HEK293 (cell line): ENCODE measurements at regions not wholly inside any gene's neighbourhood (a gene's known extent, or its start where the extent isn't known, plus 50 kb on each side); places are given as distances from the start of the nearest gene placed in this dataset.

ENCODE experiments used
- BCL11A ChIP-seq: fragments of 450-650 bp; formaldehyde crosslinking; IDR thresholded peaks from 2 replicates; pipeline ENCODE4 v1.5.1; 2016; ENCODE audit warnings: low read depth, missing biosample characterization, missing genetic modification characterization
- CTCF ChIP-seq: fragments of 450-650 bp; formaldehyde crosslinking; IDR thresholded peaks from 2 replicates; pipeline ENCODE4 v1.5.1; 2016; ENCODE audit warnings: missing biosample characterization, missing genetic modification characterization
- ELK4 ChIP-seq: IDR thresholded peaks from 2 replicates; pipeline ENCODE4 v1.6.1; 2011; ENCODE audit warnings: mild to moderate bottlenecking, low read depth, low read length, borderline replicate concordance
- ZBTB1 ChIP-seq: fragments of 450-650 bp; formaldehyde crosslinking; IDR thresholded peaks from 2 replicates; pipeline ENCODE4 v1.5.1; 2016; ENCODE audit warnings: missing biosample characterization, missing genetic modification characterization
- ZNF138 ChIP-seq: fragments of 450-650 bp; formaldehyde crosslinking; IDR thresholded peaks from 2 replicates; pipeline ENCODE4 v1.5.1; 2016; ENCODE audit warnings: missing biosample characterization, missing genetic modification characterization, borderline replicate concordance
- ZNF140 ChIP-seq: fragments of 450-650 bp; formaldehyde crosslinking; IDR thresholded peaks from 2 replicates; pipeline ENCODE4 v1.5.1; 2016; ENCODE audit warnings: missing biosample characterization, missing genetic modification characterization
- ZNF23 ChIP-seq: fragments of 450-650 bp; formaldehyde crosslinking; IDR thresholded peaks from 2 replicates; pipeline ENCODE4 v1.5.1; 2016; ENCODE audit warnings: missing biosample characterization, missing genetic modification characterization, borderline replicate concordance
- ZNF239 ChIP-seq: fragments of 450-650 bp; formaldehyde crosslinking; IDR thresholded peaks from 2 replicates; pipeline ENCODE4 v1.5.1; 2016; ENCODE audit warnings: missing biosample characterization, missing genetic modification characterization
- ZNF76 ChIP-seq: fragments of 450-650 bp; formaldehyde crosslinking; IDR thresholded peaks from 2 replicates; pipeline ENCODE4; 2016; ENCODE audit warnings: low read depth, missing biosample characterization, missing genetic modification characterization, borderline replicate concordance
- TF ChIP-seq, protein P1 (sequence below): fragments of 450-650 bp; formaldehyde crosslinking; IDR thresholded peaks from 2 replicates; pipeline ENCODE4 v1.5.1; 2016; ENCODE audit warnings: missing biosample characterization, missing genetic modification characterization
- TF ChIP-seq, protein P2 (sequence below): fragments of 450-650 bp; formaldehyde crosslinking; IDR thresholded peaks from 2 replicates; pipeline ENCODE4 v1.5.1; 2016; ENCODE audit warnings: missing biosample characterization, missing genetic modification characterization, borderline replicate concordance
- TF ChIP-seq, protein P3 (sequence below): fragments of 450-650 bp; formaldehyde crosslinking; IDR thresholded peaks from 2 replicates; pipeline ENCODE4 v1.5.1; 2016; ENCODE audit warnings: missing biosample characterization, missing genetic modification characterization

GRCh38 chr9:109939698-109940342, 159.8 kb downstream of the PALM2AKAP2 start:
- no peak for TF ChIP-seq ZNF76 (tag by site-specific recombination)
- TF ChIP-seq ZNF138, result no peak
- no peak for TF ChIP-seq ZNF239
- TF ChIP-seq CTCF (tag by site-specific recombination), result no peak
- TF ChIP-seq, protein P1, sequence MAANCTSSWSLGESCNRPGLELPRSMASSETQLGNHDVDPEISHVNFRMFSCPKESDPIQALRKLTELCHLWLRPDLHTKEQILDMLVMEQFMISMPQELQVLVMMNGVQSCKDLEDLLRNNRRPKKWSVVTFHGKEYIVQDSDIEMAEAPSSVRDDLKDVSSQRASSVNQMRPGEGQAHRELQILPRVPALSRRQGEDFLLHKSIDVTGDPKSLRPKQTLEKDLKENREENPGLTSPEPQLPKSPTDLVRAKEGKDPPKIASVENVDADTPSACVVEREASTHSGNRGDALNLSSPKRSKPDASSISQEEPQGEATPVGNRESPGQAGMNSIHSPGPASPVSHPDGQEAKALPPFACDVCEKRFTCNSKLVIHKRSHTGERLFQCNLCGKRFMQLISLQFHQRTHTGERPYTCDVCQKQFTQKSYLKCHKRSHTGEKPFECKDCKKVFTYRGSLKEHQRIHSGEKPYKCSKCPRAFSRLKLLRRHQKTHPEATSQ, result no peak
- TF ChIP-seq, protein P2, sequence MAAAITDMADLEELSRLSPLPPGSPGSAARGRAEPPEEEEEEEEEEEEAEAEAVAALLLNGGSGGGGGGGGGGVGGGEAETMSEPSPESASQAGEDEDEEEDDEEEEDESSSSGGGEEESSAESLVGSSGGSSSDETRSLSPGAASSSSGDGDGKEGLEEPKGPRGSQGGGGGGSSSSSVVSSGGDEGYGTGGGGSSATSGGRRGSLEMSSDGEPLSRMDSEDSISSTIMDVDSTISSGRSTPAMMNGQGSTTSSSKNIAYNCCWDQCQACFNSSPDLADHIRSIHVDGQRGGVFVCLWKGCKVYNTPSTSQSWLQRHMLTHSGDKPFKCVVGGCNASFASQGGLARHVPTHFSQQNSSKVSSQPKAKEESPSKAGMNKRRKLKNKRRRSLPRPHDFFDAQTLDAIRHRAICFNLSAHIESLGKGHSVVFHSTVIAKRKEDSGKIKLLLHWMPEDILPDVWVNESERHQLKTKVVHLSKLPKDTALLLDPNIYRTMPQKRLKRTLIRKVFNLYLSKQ (tag by site-specific recombination), result no peak
- no peak for TF ChIP-seq ZNF23 (tag by site-specific recombination)
- no peak for TF ChIP-seq ZBTB1 (tag by site-specific recombination)
- TF ChIP-seq, protein P3, sequence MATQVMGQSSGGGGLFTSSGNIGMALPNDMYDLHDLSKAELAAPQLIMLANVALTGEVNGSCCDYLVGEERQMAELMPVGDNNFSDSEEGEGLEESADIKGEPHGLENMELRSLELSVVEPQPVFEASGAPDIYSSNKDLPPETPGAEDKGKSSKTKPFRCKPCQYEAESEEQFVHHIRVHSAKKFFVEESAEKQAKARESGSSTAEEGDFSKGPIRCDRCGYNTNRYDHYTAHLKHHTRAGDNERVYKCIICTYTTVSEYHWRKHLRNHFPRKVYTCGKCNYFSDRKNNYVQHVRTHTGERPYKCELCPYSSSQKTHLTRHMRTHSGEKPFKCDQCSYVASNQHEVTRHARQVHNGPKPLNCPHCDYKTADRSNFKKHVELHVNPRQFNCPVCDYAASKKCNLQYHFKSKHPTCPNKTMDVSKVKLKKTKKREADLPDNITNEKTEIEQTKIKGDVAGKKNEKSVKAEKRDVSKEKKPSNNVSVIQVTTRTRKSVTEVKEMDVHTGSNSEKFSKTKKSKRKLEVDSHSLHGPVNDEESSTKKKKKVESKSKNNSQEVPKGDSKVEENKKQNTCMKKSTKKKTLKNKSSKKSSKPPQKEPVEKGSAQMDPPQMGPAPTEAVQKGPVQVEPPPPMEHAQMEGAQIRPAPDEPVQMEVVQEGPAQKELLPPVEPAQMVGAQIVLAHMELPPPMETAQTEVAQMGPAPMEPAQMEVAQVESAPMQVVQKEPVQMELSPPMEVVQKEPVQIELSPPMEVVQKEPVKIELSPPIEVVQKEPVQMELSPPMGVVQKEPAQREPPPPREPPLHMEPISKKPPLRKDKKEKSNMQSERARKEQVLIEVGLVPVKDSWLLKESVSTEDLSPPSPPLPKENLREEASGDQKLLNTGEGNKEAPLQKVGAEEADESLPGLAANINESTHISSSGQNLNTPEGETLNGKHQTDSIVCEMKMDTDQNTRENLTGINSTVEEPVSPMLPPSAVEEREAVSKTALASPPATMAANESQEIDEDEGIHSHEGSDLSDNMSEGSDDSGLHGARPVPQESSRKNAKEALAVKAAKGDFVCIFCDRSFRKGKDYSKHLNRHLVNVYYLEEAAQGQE (tag by site-specific recombination), result no peak
- no peak for TF ChIP-seq ELK4
- TF ChIP-seq BCL11A (tag by site-specific recombination), result no peak
- no peak for TF ChIP-seq ZNF140 (tag by site-specific recombination)
